ENCODE measurements at regions not wholly inside any gene's neighbourhood (a gene's known extent, or its start where the extent isn't known, plus 50 kb on each side); places are given as distances from the start of the nearest gene placed in this dataset.

GRCh38 chr13:84098273-84098672, 216.0 kb upstream of the SLITRK1 start:
- TF ChIP-seq, protein P1, sequence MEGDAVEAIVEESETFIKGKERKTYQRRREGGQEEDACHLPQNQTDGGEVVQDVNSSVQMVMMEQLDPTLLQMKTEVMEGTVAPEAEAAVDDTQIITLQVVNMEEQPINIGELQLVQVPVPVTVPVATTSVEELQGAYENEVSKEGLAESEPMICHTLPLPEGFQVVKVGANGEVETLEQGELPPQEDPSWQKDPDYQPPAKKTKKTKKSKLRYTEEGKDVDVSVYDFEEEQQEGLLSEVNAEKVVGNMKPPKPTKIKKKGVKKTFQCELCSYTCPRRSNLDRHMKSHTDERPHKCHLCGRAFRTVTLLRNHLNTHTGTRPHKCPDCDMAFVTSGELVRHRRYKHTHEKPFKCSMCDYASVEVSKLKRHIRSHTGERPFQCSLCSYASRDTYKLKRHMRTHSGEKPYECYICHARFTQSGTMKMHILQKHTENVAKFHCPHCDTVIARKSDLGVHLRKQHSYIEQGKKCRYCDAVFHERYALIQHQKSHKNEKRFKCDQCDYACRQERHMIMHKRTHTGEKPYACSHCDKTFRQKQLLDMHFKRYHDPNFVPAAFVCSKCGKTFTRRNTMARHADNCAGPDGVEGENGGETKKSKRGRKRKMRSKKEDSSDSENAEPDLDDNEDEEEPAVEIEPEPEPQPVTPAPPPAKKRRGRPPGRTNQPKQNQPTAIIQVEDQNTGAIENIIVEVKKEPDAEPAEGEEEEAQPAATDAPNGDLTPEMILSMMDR (IDR thresholded peaks at IDR 0.05; ENCODE audit: low read depth, low read length): no peak
- TF ChIP-seq EZH2phosphoT487 (IDR thresholded peaks at IDR 0.05; ENCODE audit: low read depth): no peak
